SK-N-SH (cell line): ENCODE measurements at regions not wholly inside any gene's neighbourhood (a gene's known extent, or its start where the extent isn't known, plus 50 kb on each side); places are given as distances from the start of the nearest gene placed in this dataset.

Experiments
- CTCF ChIA-PET: fragments of 300-600, 350-600 bp; formaldehyde crosslinking; extraction: SDS; loops from one replicate; lab custom pipeline; 2021; lab: Yijun Ruan, JAX
- POLR2A ChIA-PET: fragments of 350-600 bp; sonication (Branson Sonifier 250); formaldehyde crosslinking; extraction: SDS; loops from one replicate; lab custom pipeline; 2020; ENCODE audit warnings: antibody characterized with exemption, inconsistent platforms; lab: Yijun Ruan, JAX
- DNase-seq: peaks from one replicate; pipeline ENCODE4 v3.0.0; 2012
- H2AFZ ChIP-seq: fragments of 200-600 bp; sonication (generic); 2 replicates; pipeline ENCODE4 v1.8.1; 2016; ENCODE audit warnings: antibody characterized with exemption, mild to moderate bottlenecking, low read depth
- H3F3A ChIP-seq: fragments of 200-600 bp; sonication (generic); replicated peaks from 2 replicates; pipeline ENCODE3; 2016; ENCODE audit warnings: antibody characterized with exemption, mild to moderate bottlenecking; ENCODE audit not compliant: insufficient read depth
- H3K27ac ChIP-seq, 2 experiments: fragments of 200-500 bp in 1 of 2; fragments of 200-600 bp in 1 of 2; sonication (Bioruptor generic) in 1 of 2; sonication (generic), shearing (Covaris generic) in 1 of 2; 2 replicates each; pipeline versions ENCODE4 v1.5.1 to v1.6.1; 2014 to 2016; ENCODE audit warnings: low read depth in 2 of 2, inconsistent platforms in 1 of 2, low read length in 1 of 2, mild to moderate bottlenecking in 1 of 2, mixed read lengths in 1 of 2
- H3K27me3 ChIP-seq: fragments of 200-600 bp; sonication (generic), shearing (Covaris generic); 2 replicates; pipeline ENCODE4 v1.6.1; 2016; ENCODE audit warnings: mixed run types; ENCODE audit not compliant: insufficient read depth
- H3K36me3 ChIP-seq, 2 experiments: fragments of 200-500 bp in 1 of 2; fragments of 200-600 bp in 1 of 2; sonication (Bioruptor generic) in 1 of 2; sonication (generic) in 1 of 2; replicated peaks in 1 of 2; 2 replicates each; pipeline versions ENCODE3 to v1.5.1; 2014 to 2016; ENCODE audit warnings: low read length in 1 of 2, mild to moderate bottlenecking in 1 of 2; ENCODE audit not compliant: insufficient read depth in 2 of 2, control insufficient read depth in 1 of 2
- H3K4me1 ChIP-seq, 2 experiments: fragments of 200-500 bp in 1 of 2; fragments of 200-600 bp in 1 of 2; sonication (Bioruptor generic) in 1 of 2; sonication (generic), shearing (Covaris generic) in 1 of 2; 2 replicates each; pipeline versions ENCODE4 v1.5.1 to v1.6.1; 2014 to 2016; ENCODE audit warnings: low read depth in 1 of 2, low read length in 1 of 2, mixed run types in 1 of 2; ENCODE audit not compliant: insufficient read depth in 2 of 2, control insufficient read depth in 1 of 2
- H3K4me2 ChIP-seq: fragments of 200-600 bp; sonication (generic), shearing (Covaris generic); 2 replicates; pipeline ENCODE4 v1.6.1; 2017; ENCODE audit warnings: mixed run types
- H3K4me3 ChIP-seq, 2 experiments: fragments of 200-500 bp in 1 of 2; fragments of 200-600 bp in 1 of 2; sonication (Bioruptor generic) in 1 of 2; sonication (generic), shearing (Covaris generic) in 1 of 2; 2 replicates each; pipeline versions ENCODE4 v1.5.1 to v1.8.1; 2014 to 2016; ENCODE audit warnings: low read depth in 2 of 2, inconsistent platforms in 1 of 2, low read length in 1 of 2, mild to moderate bottlenecking in 1 of 2, mixed read lengths in 1 of 2, moderate library complexity in 1 of 2
- H3K79me2 ChIP-seq: fragments of 200-600 bp; sonication (generic); 2 replicates; pipeline ENCODE4 v1.8.1; 2017; ENCODE audit warnings: mild to moderate bottlenecking; ENCODE audit not compliant: insufficient read depth
- H3K9ac ChIP-seq: fragments of 200-600 bp; sonication (generic); 2 replicates; pipeline ENCODE4 v1.6.1; 2017; ENCODE audit warnings: mixed run types
- H3K9me2 ChIP-seq: fragments of 200-600 bp; sonication (generic); 2 replicates; pipeline ENCODE4 v1.6.1; 2017; ENCODE audit warnings: mixed run types
- H3K9me3 ChIP-seq: fragments of 200-600 bp; sonication (generic); 2 replicates; pipeline ENCODE4 v1.6.1; 2017; ENCODE audit warnings: mixed run types, mild to moderate bottlenecking, moderate library complexity
- H4K20me1 ChIP-seq: fragments of 200-600 bp; sonication (generic); 2 replicates; pipeline ENCODE4 v1.6.1; 2017; ENCODE audit warnings: mild to moderate bottlenecking, mixed run types; ENCODE audit not compliant: insufficient read depth
- CHD2 ChIP-seq: fragments of 150-350 bp; IDR thresholded peaks from 2 replicates; pipeline ENCODE4 v1.6.1; 2018; ENCODE audit warnings: low read length; ENCODE audit not compliant: partially characterized antibody
- CTCF ChIP-seq: fragments of 200-600 bp; sonication (generic); IDR thresholded peaks from 2 replicates; pipeline ENCODE4 v1.6.1; 2017; ENCODE audit warnings: antibody characterized with exemption, mild to moderate bottlenecking, moderate library complexity
- ELF1 ChIP-seq: IDR thresholded peaks from 2 replicates; pipeline ENCODE4 v1.4.0; 2012
- EZH2phosphoT487 ChIP-seq: fragments of 200-600 bp; sonication (generic); IDR thresholded peaks from 2 replicates; pipeline ENCODE4 v1.6.1; 2017; ENCODE audit warnings: low read depth, mixed run types, mild to moderate bottlenecking, antibody characterized with exemption, moderate library complexity, borderline replicate concordance
- FOSL2 ChIP-seq: IDR thresholded peaks from 2 replicates; pipeline ENCODE4 v1.4.0; 2012; ENCODE audit warnings: low read depth, mild to moderate bottlenecking, moderate library complexity, borderline replicate concordance
- FOXJ3 ChIP-seq: sonication (generic); formaldehyde crosslinking; IDR thresholded peaks from 2 replicates; pipeline ENCODE4 v1.5.1; 2020; ENCODE audit warnings: mild to moderate bottlenecking, missing genetic modification reagents
- GABPA ChIP-seq: IDR thresholded peaks from 2 replicates; pipeline ENCODE4 v1.4.0; 2012; ENCODE audit warnings: low read depth, mild to moderate bottlenecking
- GATA2 ChIP-seq: sonication (generic); formaldehyde crosslinking; IDR thresholded peaks from 2 replicates; pipeline ENCODE4 v1.5.0; 2020; ENCODE audit warnings: mild to moderate bottlenecking, missing genetic modification reagents
- JUND ChIP-seq: IDR thresholded peaks from 2 replicates; pipeline ENCODE4 v1.4.0; 2012
- MEF2A ChIP-seq: IDR thresholded peaks from 2 replicates; pipeline ENCODE4 v1.4.0; 2012; ENCODE audit warnings: low read depth, borderline replicate concordance
- NFIC ChIP-seq: IDR thresholded peaks from 2 replicates; pipeline ENCODE4 v1.4.0; 2012; ENCODE audit warnings: borderline replicate concordance
- POLR2AphosphoS5 ChIP-seq: IDR thresholded peaks from 2 replicates; pipeline ENCODE4 v1.6.1; 2012; ENCODE audit warnings: low read depth, low read length
- RAD21 ChIP-seq: IDR thresholded peaks from 2 replicates; pipeline ENCODE4 v1.6.1; 2012; ENCODE audit warnings: mild to moderate bottlenecking, low read length
- REST ChIP-seq: IDR thresholded peaks from 2 replicates; pipeline ENCODE4 v1.6.1; 2012; ENCODE audit warnings: mild to moderate bottlenecking, low read depth, low read length, moderate library complexity
- SIN3A ChIP-seq: IDR thresholded peaks from 2 replicates; pipeline ENCODE4 v1.6.1; 2012; ENCODE audit warnings: low read depth, mild to moderate bottlenecking, low read length, moderate library complexity, borderline replicate concordance
- TAF1 ChIP-seq: IDR thresholded peaks from 2 replicates; pipeline ENCODE4 v1.6.1; 2012; ENCODE audit warnings: low read depth, mild to moderate bottlenecking, low read length, moderate library complexity, borderline replicate concordance
- TEAD4 ChIP-seq: IDR thresholded peaks from 2 replicates; pipeline ENCODE4 v1.4.0; 2012; ENCODE audit warnings: mild to moderate bottlenecking, borderline replicate concordance; ENCODE audit not compliant: insufficient read depth
- USF1 ChIP-seq: IDR thresholded peaks from 2 replicates; pipeline ENCODE4 v1.4.0; 2012; ENCODE audit warnings: low read depth, borderline replicate concordance
- USF2 ChIP-seq: fragments of 150-350 bp; IDR thresholded peaks from 2 replicates; pipeline ENCODE4 v1.6.1; 2017; ENCODE audit warnings: antibody characterized with exemption, low read length, low read depth, borderline replicate concordance
- WGBS: methylation state at CpG from one replicate; pipeline ENCODE4 v1.1.6; 2017; ENCODE audit warnings: low lambda C conversion rate; 5-methylcytosine and 5-hydroxymethylcytosine counted together

GRCh38 chr20:22438346-22438745 is 146.0 kb downstream of the FOXA2 start:
- Histone ChIP-seq H4K20me1 (no peaks in the 10 kb centered on the region), H3K36me3 (no peaks in the 10 kb centered on the region), H3F3A (no peaks in the 10 kb centered on the region), H3K4me3 (no peak overlapping the region), H3K4me1 (no peaks in the 10 kb centered on the region), H3K4me2 (no peak overlapping the region), H3K27me3 (peaks cover 16% of the 10 kb centered on the region; the same call in 1 of the 2 replicates), H3K9ac (no peak overlapping the region), H3K79me2 (no peaks in the 10 kb centered on the region), H2AFZ (no peak overlapping the region)
- DNase-seq, result no peak
- TF ChIP-seq MEF2A (no peak), TEAD4 (no peak), CTCF (no peak)
- TF ChIP-seq, all 33 proteins: peak for 0
- ChIA-PET CTCF (interaction anchor here (2.4 kb wide), 1 partner anchor 15 kb away, joined by 14 read pairs; no protein-coding TSS in a partner anchor), POLR2A (no interaction called here)
- Histone ChIP-seq H3K9me3 (no peaks in the 10 kb centered on the region), H3K9me2 (no peaks in the 10 kb centered on the region), H3K27ac (no peak overlapping the region)
- WGBS, result 14% methylated on average over 6 of the region's 6 CpGs

GRCh38 chr20:22437354-22437753 is 147.0 kb downstream of the FOXA2 start:
- 2% methylated on average over 1 of the region's 1 CpG for WGBS
- no peaks in the 10 kb centered on the region for H3K36me3 ChIP-seq
- H3K4me3 ChIP-seq, result no peak overlapping the region
- H3K4me2 ChIP-seq, result no peak overlapping the region
- H3K9me2 ChIP-seq, result no peaks in the 10 kb centered on the region
- no peak for DNase-seq
- H3K27ac ChIP-seq, result no peak overlapping the region
- CTCF ChIA-PET, result no interaction called here
- no peaks in the 10 kb centered on the region for H3K9me3 ChIP-seq
- H2AFZ ChIP-seq, result no peak overlapping the region
- H4K20me1 ChIP-seq, result no peaks in the 10 kb centered on the region
- H3F3A ChIP-seq, result no peaks in the 10 kb centered on the region
- no peaks in the 10 kb centered on the region for H3K4me1 ChIP-seq
- H3K79me2 ChIP-seq, result no peaks in the 10 kb centered on the region
- POLR2A ChIA-PET, result interaction anchor here (0.7 kb wide), 1 partner anchor 197 kb away, joined by 3 read pairs; no protein-coding TSS in a partner anchor
- no peak overlapping the region for H3K9ac ChIP-seq
- peaks cover 16% of the 10 kb centered on the region; the same call in 1 of the 2 replicates for H3K27me3 ChIP-seq
- TF ChIP-seq EZH2phosphoT487 (no peak), REST (no peak), RAD21 (no peak), POLR2AphosphoS5 (no peak), ELF1 (no peak), SIN3A (no peak), USF2 (no peak), FOSL2 (no peak), NFIC (no peak), CTCF (no peak), GATA2 (no peak), TEAD4 (no peak), CHD2 (no peak), TAF1 (no peak), GABPA (no peak), FOXJ3 (CRISPR knock-in tag) (no peak), USF1 (no peak), JUND (no peak)
